ENCODE measurements at regions not wholly inside any gene's neighbourhood (a gene's known extent, or its start where the extent isn't known, plus 50 kb on each side); places are given as distances from the start of the nearest gene placed in this dataset.

DNA sequence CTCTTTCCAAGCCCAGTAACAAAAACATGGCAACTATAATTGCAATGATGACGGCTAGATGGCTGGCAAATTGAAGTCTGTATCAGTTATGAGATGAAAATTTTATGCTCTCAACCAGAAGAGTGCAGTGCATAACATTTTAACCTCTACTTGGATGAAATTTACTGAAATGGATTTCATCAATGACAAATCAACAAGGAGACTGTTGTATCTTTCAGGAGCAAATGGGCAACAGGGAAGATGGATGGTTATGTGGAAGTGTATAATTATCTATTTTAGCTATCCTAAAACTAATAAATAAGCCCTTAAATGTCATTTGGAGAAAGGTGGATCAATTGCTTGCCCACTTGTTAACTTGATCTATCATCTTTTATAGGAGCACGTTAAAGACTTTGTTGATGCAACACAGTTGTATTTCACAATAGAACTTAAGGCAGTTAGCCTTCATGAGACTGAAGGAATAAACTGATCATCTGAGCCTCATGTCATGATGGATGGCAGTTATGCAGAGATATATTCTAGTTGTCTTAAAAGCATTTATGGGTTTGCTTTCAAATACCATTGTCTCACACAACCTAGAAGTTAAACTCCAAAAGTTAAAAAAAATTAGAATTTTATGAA is 315.1 kb upstream of the TBC1D5 start:
- Mint-ChIP-seq H3K27me3 (ENCODE audit: unreplicated experiment) (no peaks in the 10 kb centered on the region), H3K4me3 (ENCODE audit: unreplicated experiment) (no peak overlapping the region), H3K4me1 (ENCODE audit: unreplicated experiment) (peaks cover 4% of the 10 kb centered on the region), H3K9me3 (ENCODE audit: unreplicated experiment) (peaks cover 17% of the 10 kb centered on the region), H3K27ac (ENCODE audit: unreplicated experiment) (no peak overlapping the region), H3K36me3 (ENCODE audit: unreplicated experiment) (no peaks in the 10 kb centered on the region)
- no peak for DNase-seq (ENCODE audit: extremely low spot score, unreplicated experiment)
- TF ChIP-seq, protein P1, sequence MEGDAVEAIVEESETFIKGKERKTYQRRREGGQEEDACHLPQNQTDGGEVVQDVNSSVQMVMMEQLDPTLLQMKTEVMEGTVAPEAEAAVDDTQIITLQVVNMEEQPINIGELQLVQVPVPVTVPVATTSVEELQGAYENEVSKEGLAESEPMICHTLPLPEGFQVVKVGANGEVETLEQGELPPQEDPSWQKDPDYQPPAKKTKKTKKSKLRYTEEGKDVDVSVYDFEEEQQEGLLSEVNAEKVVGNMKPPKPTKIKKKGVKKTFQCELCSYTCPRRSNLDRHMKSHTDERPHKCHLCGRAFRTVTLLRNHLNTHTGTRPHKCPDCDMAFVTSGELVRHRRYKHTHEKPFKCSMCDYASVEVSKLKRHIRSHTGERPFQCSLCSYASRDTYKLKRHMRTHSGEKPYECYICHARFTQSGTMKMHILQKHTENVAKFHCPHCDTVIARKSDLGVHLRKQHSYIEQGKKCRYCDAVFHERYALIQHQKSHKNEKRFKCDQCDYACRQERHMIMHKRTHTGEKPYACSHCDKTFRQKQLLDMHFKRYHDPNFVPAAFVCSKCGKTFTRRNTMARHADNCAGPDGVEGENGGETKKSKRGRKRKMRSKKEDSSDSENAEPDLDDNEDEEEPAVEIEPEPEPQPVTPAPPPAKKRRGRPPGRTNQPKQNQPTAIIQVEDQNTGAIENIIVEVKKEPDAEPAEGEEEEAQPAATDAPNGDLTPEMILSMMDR (IDR thresholded peaks at IDR 0.05), result no peak

DNA sequence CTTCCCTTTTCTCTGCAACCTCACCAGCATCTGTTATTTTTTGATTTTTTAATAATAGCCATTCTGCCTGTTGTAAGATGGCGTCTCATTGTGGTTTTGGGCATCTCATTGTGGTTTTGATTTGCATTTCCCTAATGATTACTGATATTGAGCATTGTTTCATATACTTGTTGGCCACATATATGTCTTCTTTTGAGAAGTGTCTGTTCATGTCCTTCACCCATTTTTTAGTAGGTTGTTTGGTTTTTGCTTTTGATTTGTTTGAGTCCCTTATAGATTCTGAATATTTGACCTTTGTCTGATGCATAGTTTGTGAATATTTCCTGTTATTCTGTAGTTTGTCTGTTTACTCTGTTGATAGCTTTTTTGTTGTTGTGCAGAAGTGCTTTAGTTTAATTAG is 312.2 kb upstream of the TBC1D5 start:
- TF ChIP-seq, protein P1 (IDR thresholded peaks at IDR 0.05), result no peak
- H3K27me3 Mint-ChIP-seq (ENCODE audit: unreplicated experiment), result no peaks in the 10 kb centered on the region
- H3K4me3 Mint-ChIP-seq (ENCODE audit: unreplicated experiment), result no peak overlapping the region
- no peak overlapping the region for H3K27ac Mint-ChIP-seq (ENCODE audit: unreplicated experiment)
- H3K36me3 Mint-ChIP-seq (ENCODE audit: unreplicated experiment), result no peaks in the 10 kb centered on the region
- H3K9me3 Mint-ChIP-seq (ENCODE audit: unreplicated experiment), result peaks cover 17% of the 10 kb centered on the region
- no peaks in the 10 kb centered on the region for H3K4me1 Mint-ChIP-seq (ENCODE audit: unreplicated experiment)
- no peak for DNase-seq (ENCODE audit: extremely low spot score, unreplicated experiment)

DNA sequence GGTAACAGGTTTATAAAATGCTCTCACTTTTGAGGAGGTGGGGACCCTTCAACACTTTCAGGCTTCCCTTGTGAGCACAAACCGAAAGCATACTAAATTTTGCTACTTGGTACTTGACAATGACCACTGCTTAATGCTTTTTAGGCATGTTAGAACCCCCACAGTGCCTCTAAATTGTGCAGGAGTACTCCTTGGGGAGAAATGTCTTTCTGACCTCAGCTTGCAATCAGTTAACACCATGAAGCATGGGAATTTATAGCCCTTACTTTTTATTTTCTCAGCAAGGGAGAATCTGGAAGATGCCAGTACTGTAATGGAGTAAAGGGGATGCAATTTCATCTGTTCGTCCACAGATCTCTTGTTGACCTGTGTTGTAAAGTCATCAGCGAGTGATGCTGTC is 308.9 kb upstream of the TBC1D5 start:
- peaks cover 15% of the 10 kb centered on the region for H3K9me3 Mint-ChIP-seq (ENCODE audit: unreplicated experiment)

DNA sequence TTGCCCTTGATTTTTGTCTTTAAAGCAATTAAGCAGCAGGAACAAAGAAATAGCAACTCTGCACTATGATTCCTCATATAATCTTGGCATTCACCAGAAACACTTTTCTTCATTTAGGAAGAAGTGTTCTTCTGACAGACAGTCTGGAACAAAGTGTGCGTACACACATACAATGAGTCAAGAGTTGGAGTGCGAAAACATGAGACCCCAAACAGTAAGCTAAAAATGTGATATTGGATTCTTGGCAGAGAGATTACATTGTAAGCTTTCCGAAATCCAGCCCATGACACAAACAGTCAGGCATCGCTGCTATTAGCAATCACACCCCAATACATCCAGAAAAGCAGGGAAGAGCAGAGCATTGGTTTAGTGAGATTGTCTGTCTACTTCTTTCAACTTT is 306.7 kb upstream of the TBC1D5 start:
- TF ChIP-seq, protein P1 (IDR thresholded peaks at IDR 0.05), result no peak
- DNase-seq (ENCODE audit: extremely low spot score, unreplicated experiment), result no peak

More for the DNA sequence above, 308.9 kb upstream of the TBC1D5 start:
- no peaks in the 10 kb centered on the region for H3K36me3 Mint-ChIP-seq (ENCODE audit: unreplicated experiment)
- no peak overlapping the region for H3K4me3 Mint-ChIP-seq (ENCODE audit: unreplicated experiment)
- no peaks in the 10 kb centered on the region for H3K27me3 Mint-ChIP-seq (ENCODE audit: unreplicated experiment)
- TF ChIP-seq, protein P1 (IDR thresholded peaks at IDR 0.05), result no peak
- no peak overlapping the region for H3K27ac Mint-ChIP-seq (ENCODE audit: unreplicated experiment)
- DNase-seq (ENCODE audit: extremely low spot score, unreplicated experiment), result no peak
- peaks cover 3% of the 10 kb centered on the region for H3K4me1 Mint-ChIP-seq (ENCODE audit: unreplicated experiment)

DNA sequence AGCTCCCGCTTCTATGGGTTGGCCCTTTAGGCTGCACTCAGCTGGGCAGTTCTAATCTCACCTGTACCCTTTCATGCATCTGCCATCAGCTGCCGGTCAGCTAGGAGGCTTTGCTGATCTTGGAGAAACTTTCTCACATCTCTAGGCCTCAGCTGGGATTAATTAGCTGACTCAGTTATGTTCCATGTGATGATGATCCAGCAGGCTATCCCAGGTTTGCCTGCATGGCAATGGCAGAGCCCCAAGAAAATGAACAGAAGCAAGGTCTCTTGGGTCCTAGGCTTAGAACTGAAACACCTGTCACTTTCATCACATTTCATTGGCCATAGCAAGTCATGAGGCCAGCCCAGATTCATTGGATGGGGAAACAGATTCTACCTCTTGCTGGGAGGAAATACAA is 304.6 kb upstream of the TBC1D5 start:
- Mint-ChIP-seq H3K36me3 (ENCODE audit: unreplicated experiment) (no peaks in the 10 kb centered on the region), H3K4me3 (ENCODE audit: unreplicated experiment) (no peak overlapping the region), H3K4me1 (ENCODE audit: unreplicated experiment) (peaks cover 18% of the 10 kb centered on the region), H3K27ac (ENCODE audit: unreplicated experiment) (no peak overlapping the region), H3K27me3 (ENCODE audit: unreplicated experiment) (no peaks in the 10 kb centered on the region), H3K9me3 (ENCODE audit: unreplicated experiment) (no peaks in the 10 kb centered on the region)
- TF ChIP-seq, protein P1 (IDR thresholded peaks at IDR 0.05), result no peak
- DNase-seq (ENCODE audit: extremely low spot score, unreplicated experiment), result no peak

More for the DNA sequence above, 306.7 kb upstream of the TBC1D5 start:
- Mint-ChIP-seq H3K27ac (ENCODE audit: unreplicated experiment) (no peak overlapping the region), H3K27me3 (ENCODE audit: unreplicated experiment) (no peaks in the 10 kb centered on the region), H3K4me1 (ENCODE audit: unreplicated experiment) (peaks cover 18% of the 10 kb centered on the region), H3K36me3 (ENCODE audit: unreplicated experiment) (no peaks in the 10 kb centered on the region), H3K4me3 (ENCODE audit: unreplicated experiment) (no peak overlapping the region), H3K9me3 (ENCODE audit: unreplicated experiment) (no peaks in the 10 kb centered on the region)
